PC-9 (cell line): ENCODE measurements at regions not wholly inside any gene's neighbourhood (a gene's known extent, or its start where the extent isn't known, plus 50 kb on each side); places are given as distances from the start of the nearest gene placed in this dataset.

Experiments used
- BruUV-seq: library from RNA; stranded (reverse); fragments of 400-500 nt; replicated peaks from 2 replicates; lab custom pipeline; 2021; lab: Mats Ljungman, UMichigan
- CTCF ChIA-PET: fragments of 300-600 bp; sonication (Branson Sonifier 250); formaldehyde crosslinking; loops from one replicate; lab custom pipeline; 2022; ENCODE audit warnings: antibody characterized with exemption; lab: Charles Lee
- POLR2A ChIA-PET: fragments of 300-600 bp; sonication (Branson Sonifier 250); formaldehyde crosslinking; loops from one replicate; lab custom pipeline; 2022; ENCODE audit warnings: antibody characterized with exemption; ENCODE audit not compliant: unreplicated experiment; lab: Charles Lee
- DNase-seq, 2 experiments: peaks; one replicate each; pipeline versions ENCODE4 v3.0.0 to v3.0.0-alpha.2; 2015 to 2022; ENCODE audit warnings: mixed read lengths in 1 of 2
- H2AFZ ChIP-seq: fragments of 200-600 bp; sonication (generic); 2 replicates; pipeline ENCODE4 v1.8.1; 2017; ENCODE audit warnings: antibody characterized with exemption
- H3F3A ChIP-seq: fragments of 200-600 bp; sonication (generic); 2 replicates; pipeline ENCODE4 v1.8.1; 2017; ENCODE audit warnings: antibody characterized with exemption, mild to moderate bottlenecking, low read depth; ENCODE audit not compliant: insufficient read depth
- H3K27ac ChIP-seq: fragments of 200-600 bp; sonication (generic); 2 replicates; pipeline ENCODE4 v1.6.1; 2016; ENCODE audit warnings: mixed run types
- H3K27me3 ChIP-seq: fragments of 200-600 bp; sonication (generic); 2 replicates; pipeline ENCODE4 v1.6.1; 2016; ENCODE audit warnings: low read depth, mixed run types; ENCODE audit not compliant: insufficient read depth
- H3K36me3 ChIP-seq: fragments of 200-600 bp; sonication (generic); 2 replicates; pipeline ENCODE4 v1.6.1; 2016; ENCODE audit warnings: low read depth, mixed run types
- H3K4me1 ChIP-seq: fragments of 200-600 bp; sonication (generic); replicated peaks from 2 replicates; pipeline ENCODE4 v1.6.1; 2016; ENCODE audit warnings: mixed run types; ENCODE audit not compliant: insufficient read depth
- H3K4me2 ChIP-seq: fragments of 200-600 bp; sonication (generic); 2 replicates; pipeline ENCODE4 v1.6.1; 2017; ENCODE audit warnings: mixed run types
- H3K4me3 ChIP-seq: fragments of 200-600 bp; sonication (generic); 2 replicates; pipeline ENCODE4 v1.6.1; 2016; ENCODE audit warnings: mixed run types
- H3K79me2 ChIP-seq: fragments of 200-600 bp; sonication (generic); 2 replicates; pipeline ENCODE4 v1.6.1; 2017; ENCODE audit warnings: low read depth, mixed run types
- H3K9me2 ChIP-seq: fragments of 200-600 bp; sonication (generic); 2 replicates; pipeline ENCODE4 v1.8.1; 2017; ENCODE audit warnings: mild to moderate bottlenecking; ENCODE audit not compliant: insufficient read depth
- H3K9me3 ChIP-seq: fragments of 200-600 bp; sonication (generic); 2 replicates; pipeline ENCODE4 v1.8.1; 2016; ENCODE audit warnings: low read depth; ENCODE audit not compliant: insufficient read depth
- H4K20me1 ChIP-seq: fragments of 200-600 bp; sonication (generic); 2 replicates; pipeline ENCODE4 v1.8.1; 2017; ENCODE audit not compliant: insufficient read depth
- EZH2 ChIP-seq: fragments of 200-600 bp; sonication (generic); IDR thresholded peaks from 2 replicates; pipeline ENCODE4 v1.8.0; 2017; ENCODE audit warnings: antibody characterized with exemption, low read depth
- intact Hi-C: fragments of 100-400 bp; cut with micrococcal nuclease; formaldehyde crosslinking; loops from one replicate; pipeline ENCODE4 v1.10.0; 2022; ENCODE audit not compliant: unreplicated experiment
- TF ChIP-seq, protein P1 (sequence below): fragments of 200-600 bp; sonication (generic); conservative IDR thresholded peaks from 2 replicates; pipeline ENCODE4 v1.6.1; 2017; ENCODE audit warnings: mixed run types, antibody characterized with exemption, mild to moderate bottlenecking, moderate library complexity

DNA sequence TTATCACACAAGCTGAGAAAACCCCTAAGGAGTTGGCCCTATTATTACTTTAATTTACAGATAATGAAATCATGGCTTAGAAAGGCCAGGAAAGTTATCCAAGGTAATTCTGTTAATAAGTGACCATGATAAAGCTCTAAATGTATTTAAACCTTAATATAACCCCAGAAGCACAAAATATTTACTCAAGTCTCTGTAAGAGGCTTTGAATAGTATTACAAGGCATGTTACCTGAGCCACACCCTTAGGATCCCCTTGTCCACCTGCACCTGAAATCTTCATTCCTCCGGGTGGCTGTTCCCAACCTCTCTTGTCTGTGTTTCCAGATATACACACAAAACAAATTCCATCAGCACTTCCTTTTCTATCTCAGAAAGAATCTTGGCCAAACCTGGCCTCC lies 271.6 kb upstream of the BMP2 start:
- intact Hi-C loops: no loop called here
- Histone ChIP-seq H3K27me3 (no peaks in the 10 kb centered on the region), H3F3A (no peaks in the 10 kb centered on the region), H3K27ac (no peak overlapping the region), H3K79me2 (no peaks in the 10 kb centered on the region), H3K9me2 (no peaks in the 10 kb centered on the region), H3K4me2 (no peak overlapping the region), H4K20me1 (no peaks in the 10 kb centered on the region), H3K4me1 (no peaks in the 10 kb centered on the region), H3K4me3 (no peak overlapping the region), H3K9me3 (no peaks in the 10 kb centered on the region), H3K36me3 (no peaks in the 10 kb centered on the region), H2AFZ (no peak overlapping the region)
- BruUV-seq: no TSS peak
- POLR2A ChIA-PET: no interaction called here
- CTCF ChIA-PET: no interaction called here
- TF ChIP-seq EZH2: no peak
- TF ChIP-seq, protein P1, sequence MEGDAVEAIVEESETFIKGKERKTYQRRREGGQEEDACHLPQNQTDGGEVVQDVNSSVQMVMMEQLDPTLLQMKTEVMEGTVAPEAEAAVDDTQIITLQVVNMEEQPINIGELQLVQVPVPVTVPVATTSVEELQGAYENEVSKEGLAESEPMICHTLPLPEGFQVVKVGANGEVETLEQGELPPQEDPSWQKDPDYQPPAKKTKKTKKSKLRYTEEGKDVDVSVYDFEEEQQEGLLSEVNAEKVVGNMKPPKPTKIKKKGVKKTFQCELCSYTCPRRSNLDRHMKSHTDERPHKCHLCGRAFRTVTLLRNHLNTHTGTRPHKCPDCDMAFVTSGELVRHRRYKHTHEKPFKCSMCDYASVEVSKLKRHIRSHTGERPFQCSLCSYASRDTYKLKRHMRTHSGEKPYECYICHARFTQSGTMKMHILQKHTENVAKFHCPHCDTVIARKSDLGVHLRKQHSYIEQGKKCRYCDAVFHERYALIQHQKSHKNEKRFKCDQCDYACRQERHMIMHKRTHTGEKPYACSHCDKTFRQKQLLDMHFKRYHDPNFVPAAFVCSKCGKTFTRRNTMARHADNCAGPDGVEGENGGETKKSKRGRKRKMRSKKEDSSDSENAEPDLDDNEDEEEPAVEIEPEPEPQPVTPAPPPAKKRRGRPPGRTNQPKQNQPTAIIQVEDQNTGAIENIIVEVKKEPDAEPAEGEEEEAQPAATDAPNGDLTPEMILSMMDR: no peak
- no peak for DNase-seq

DNA sequence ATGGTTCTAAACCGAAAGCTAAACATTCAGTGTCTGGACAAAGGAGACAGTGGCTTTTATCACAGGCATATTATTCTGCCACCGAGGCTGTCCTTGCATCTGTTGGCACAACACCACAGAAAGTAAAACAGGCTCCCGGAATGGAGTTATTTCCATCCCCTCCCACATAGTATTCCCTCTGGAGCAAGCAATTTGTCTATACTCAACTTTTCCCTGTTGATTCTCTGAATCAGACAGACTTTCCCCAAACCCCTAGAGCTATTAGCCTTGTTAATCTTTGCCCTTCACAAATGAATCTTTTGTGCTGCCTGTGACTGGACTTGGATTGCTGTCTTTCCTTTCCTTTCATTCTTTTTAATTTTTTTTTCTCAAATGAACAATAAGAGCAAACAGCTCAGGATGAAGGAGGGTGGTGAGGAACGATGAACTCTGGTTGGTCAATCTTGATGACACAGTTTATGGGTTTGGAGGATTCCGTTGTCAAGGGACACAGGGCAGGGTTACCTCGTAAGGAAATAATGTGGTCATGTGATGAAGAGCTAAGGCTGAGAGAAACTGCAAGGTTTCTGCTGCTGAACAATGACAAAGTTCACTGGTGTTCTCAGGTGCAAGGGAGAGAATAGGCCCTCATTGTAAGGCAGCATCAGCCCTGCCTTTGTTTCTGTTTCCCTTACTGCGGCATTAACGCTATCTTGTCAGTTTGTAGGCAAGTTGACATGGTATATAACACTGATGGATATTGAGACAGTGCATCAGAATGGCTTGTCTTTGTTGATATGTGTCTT lies 275.0 kb upstream of the BMP2 start:
- Histone ChIP-seq H3F3A (no peaks in the 10 kb centered on the region), H3K4me3 (no peak overlapping the region), H3K4me1 (no peaks in the 10 kb centered on the region), H3K9me2 (no peaks in the 10 kb centered on the region), H3K4me2 (no peak overlapping the region), H3K36me3 (no peaks in the 10 kb centered on the region), H3K9me3 (no peaks in the 10 kb centered on the region), H3K27ac (no peak overlapping the region), H3K79me2 (no peaks in the 10 kb centered on the region), H3K27me3 (peaks cover 13% of the 10 kb centered on the region; the same call in 1 of the 2 replicates), H4K20me1 (no peaks in the 10 kb centered on the region), H2AFZ (no peak overlapping the region)
- ChIA-PET CTCF (no interaction called here), POLR2A (no interaction called here)
- no TSS peak for BruUV-seq
- DNase-seq: no peak
- TF ChIP-seq, protein P1: no peak
- no peak for TF ChIP-seq EZH2
- intact Hi-C loops: no loop called here

DNA sequence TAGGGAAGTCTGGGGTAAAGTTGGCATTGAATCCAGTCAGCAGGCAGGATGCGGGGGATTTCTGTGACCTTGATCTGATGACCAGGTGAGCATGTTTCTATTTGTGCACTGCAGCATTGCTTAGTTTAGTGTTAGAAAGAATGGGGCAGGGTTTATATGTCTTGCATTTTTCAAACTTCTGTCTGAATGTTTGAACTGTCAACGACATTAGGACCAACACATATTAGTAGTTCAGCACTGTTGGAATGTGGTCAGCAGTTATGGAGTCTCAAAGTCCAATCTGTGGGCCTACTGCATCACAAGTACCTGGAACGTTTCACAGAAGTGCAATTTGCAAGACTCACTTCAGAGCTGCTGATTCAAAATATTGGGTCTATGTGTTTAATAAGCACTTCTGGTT lies 276.6 kb upstream of the BMP2 start:
- DNase-seq: no peak
- Histone ChIP-seq H3K36me3 (no peaks in the 10 kb centered on the region), H3K9me3 (no peaks in the 10 kb centered on the region), H3K27me3 (peaks cover 13% of the 10 kb centered on the region; the same call in 1 of the 2 replicates), H3K79me2 (no peaks in the 10 kb centered on the region), H3K9me2 (no peaks in the 10 kb centered on the region), H3K4me2 (no peak overlapping the region), H3K4me1 (no peaks in the 10 kb centered on the region), H3K27ac (no peak overlapping the region), H2AFZ (no peak overlapping the region), H3K4me3 (no peak overlapping the region), H4K20me1 (no peaks in the 10 kb centered on the region), H3F3A (no peaks in the 10 kb centered on the region)
- no TSS peak for BruUV-seq
- TF ChIP-seq, protein P1: no peak
- TF ChIP-seq EZH2: no peak
- intact Hi-C loops: no loop called here
- ChIA-PET POLR2A (no interaction called here), CTCF (no interaction called here)
